CD8-positive, alpha-beta memory T cell (primary cell): ENCODE measurements at regions not wholly inside any gene's neighbourhood (a gene's known extent, or its start where the extent isn't known, plus 50 kb on each side); places are given as distances from the start of the nearest gene placed in this dataset.
A peak's percentile ranks its signal among the peaks of the same experiment; 100 is the strongest.
"Not testable (repeated sequence)": the region's sequence is repeated elsewhere in the genome, so short reads cannot be mapped to it uniquely, and the experiment has no call there.

Experiments used
- CTCF ChIA-PET: fragments of 350-600 bp; sonication (Branson Sonifier 250); formaldehyde crosslinking; loops from one replicate; lab custom pipeline; 2021; ENCODE audit warnings: antibody characterized with exemption; lab: Charles Lee
- POLR2A ChIA-PET: fragments of 350-600 bp; sonication (Branson Sonifier 250); formaldehyde crosslinking; loops from one replicate; lab custom pipeline; 2021; ENCODE audit warnings: antibody characterized with exemption; lab: Charles Lee
- DNase-seq, 5 donors: peaks; one replicate each; pipeline versions ENCODE4 v3.0.0 to v3.0.0-alpha.2; 2020 to 2022; ENCODE audit warnings: mixed read lengths in 1 of 5
- H3K27ac ChIP-seq: one replicate; pipeline ENCODE4 v1.7.0; 2013; ENCODE audit warnings: low read depth, mild to moderate bottlenecking, low read length, moderate library complexity
- H3K27me3 ChIP-seq: 2 replicates; pipeline ENCODE4 v1.7.0; 2013; ENCODE audit warnings: low read length, mild to moderate bottlenecking; ENCODE audit not compliant: insufficient read depth, poor library complexity, severe bottlenecking
- H3K36me3 ChIP-seq: 2 replicates; pipeline ENCODE4 v1.7.0; 2013; ENCODE audit warnings: mild to moderate bottlenecking, low read length, moderate library complexity; ENCODE audit not compliant: insufficient read depth
- H3K4me1 ChIP-seq: 2 replicates; pipeline ENCODE4 v1.7.0; 2013; ENCODE audit warnings: mild to moderate bottlenecking, low read length, moderate library complexity; ENCODE audit not compliant: insufficient read depth
- H3K4me3 ChIP-seq: 2 replicates; pipeline ENCODE4 v1.7.0; 2013; ENCODE audit warnings: mild to moderate bottlenecking, low read length
- H3K9me3 ChIP-seq: 2 replicates; pipeline ENCODE4 v1.7.0; 2013; ENCODE audit warnings: mild to moderate bottlenecking, low read length
- H3K27ac Mint-ChIP-seq, 8 donors: one replicate each; pipeline ENCODE4 v1.8.0; 2020 to 2021; ENCODE audit warnings: mixed read lengths in 8 of 8, mild to moderate bottlenecking in 6 of 8, inconsistent platforms in 3 of 8, moderate library complexity in 3 of 8
- H3K27me3 Mint-ChIP-seq, 2 donors: one replicate each; pipeline ENCODE4 v1.8.0; 2020 to 2021; ENCODE audit warnings: mixed read lengths in 2 of 2, mild to moderate bottlenecking in 1 of 2, moderate library complexity in 1 of 2
- H3K36me3 Mint-ChIP-seq, 3 donors: one replicate each; pipeline ENCODE4 v1.8.0; 2020 to 2021; ENCODE audit warnings: mixed read lengths in 3 of 3, inconsistent platforms in 1 of 3, mild to moderate bottlenecking in 1 of 3
- H3K4me1 Mint-ChIP-seq, 3 donors: one replicate each; pipeline ENCODE4 v1.8.0; 2020 to 2021; ENCODE audit warnings: mixed read lengths in 3 of 3, inconsistent platforms in 1 of 3, mild to moderate bottlenecking in 1 of 3
- H3K4me3 Mint-ChIP-seq, 7 donors: one replicate each; pipeline ENCODE4 v1.8.0; 2020 to 2021; ENCODE audit warnings: mixed read lengths in 7 of 7, mild to moderate bottlenecking in 6 of 7, moderate library complexity in 4 of 7, inconsistent platforms in 2 of 7
- H3K9me3 Mint-ChIP-seq, 5 donors: one replicate each; pipeline ENCODE4 v1.8.0; 2020 to 2022; ENCODE audit warnings: mixed read lengths in 5 of 5, mild to moderate bottlenecking in 3 of 5, moderate library complexity in 2 of 5, inconsistent platforms in 1 of 5

GRCh38 chr2:89811295-89811694, 1119.8 kb downstream of the RPIA start:
- Histone ChIP-seq H3K36me3 (no peaks in the 10 kb centered on the region), H3K4me3 (no peak overlapping the region), H3K27ac (no peak overlapping the region), H3K4me1 (no peaks in the 10 kb centered on the region), H3K9me3 (peaks cover 27% of the 10 kb centered on the region), H3K27me3 (no peaks in the 10 kb centered on the region)
- DNase-seq: no peak
- peaks cover 2 to 48% (median 12%) of the 10 kb centered on the region in 3 donors for H3K36me3 Mint-ChIP-seq
- H3K4me1 Mint-ChIP-seq: no peaks in the 10 kb centered on the region
- peak overlapping the region in 1 of 8 donors; percentile 11 for H3K27ac Mint-ChIP-seq
- POLR2A ChIA-PET: no interaction called here
- CTCF ChIA-PET: no interaction called here
- H3K9me3 Mint-ChIP-seq: peaks cover 6 to 93% (median 72%) of the 10 kb centered on the region in 5 donors
- H3K4me3 Mint-ChIP-seq: no peak overlapping the region
- no peaks in the 10 kb centered on the region for H3K27me3 Mint-ChIP-seq

GRCh38 chr2:89811910-89812309, 1120.4 kb downstream of the RPIA start:
- H3K27me3 ChIP-seq, H3K27ac ChIP-seq, H3K27me3 Mint-ChIP-seq, CTCF ChIA-PET, H3K4me3 ChIP-seq, H3K4me3 Mint-ChIP-seq, H3K36me3 ChIP-seq, H3K4me1 Mint-ChIP-seq, H3K4me1 ChIP-seq, POLR2A ChIA-PET, DNase-seq: not testable (repeated sequence)
- Mint-ChIP-seq H3K27ac (peak overlapping the region in 1 of 8 donors; percentile 49), H3K36me3 (peaks cover 1 to 43% (median 12%) of the 10 kb centered on the region in 3 donors), H3K9me3 (peaks cover 6 to 93% (median 65%) of the 10 kb centered on the region in 5 donors)
- peaks cover 27% of the 10 kb centered on the region for H3K9me3 ChIP-seq

GRCh38 chr2:89814359-89814758, 1122.9 kb downstream of the RPIA start:
- H3K4me1 ChIP-seq, H3K27me3 ChIP-seq, H3K4me1 Mint-ChIP-seq, H3K4me3 Mint-ChIP-seq, POLR2A ChIA-PET, H3K4me3 ChIP-seq, DNase-seq, H3K27me3 Mint-ChIP-seq, H3K36me3 ChIP-seq, CTCF ChIA-PET, H3K27ac Mint-ChIP-seq, H3K27ac ChIP-seq: not testable (repeated sequence)
- H3K9me3 ChIP-seq: peaks cover 44% of the 10 kb centered on the region
- Mint-ChIP-seq H3K36me3 (peaks cover 1 to 44% (median 12%) of the 10 kb centered on the region in 3 donors), H3K9me3 (peaks cover 3 to 95% (median 49%) of the 10 kb centered on the region in 5 donors)

GRCh38 chr2:89818873-89819272, 1127.4 kb downstream of the RPIA start:
- Histone ChIP-seq H3K4me1 (no peaks in the 10 kb centered on the region), H3K27ac (no peak overlapping the region), H3K4me3 (no peak overlapping the region), H3K9me3 (peaks cover 23% of the 10 kb centered on the region), H3K27me3 (no peaks in the 10 kb centered on the region), H3K36me3 (no peaks in the 10 kb centered on the region)
- no peak overlapping the region for H3K4me3 Mint-ChIP-seq
- ChIA-PET CTCF (no interaction called here), POLR2A (no interaction called here)
- peaks cover 0 to 50% (median 6%) of the 10 kb centered on the region in 5 donors for H3K9me3 Mint-ChIP-seq
- DNase-seq: no peak
- H3K4me1 Mint-ChIP-seq: no peaks in the 10 kb centered on the region
- no peak overlapping the region for H3K27ac Mint-ChIP-seq
- peaks cover 0 to 40% (median 17%) of the 10 kb centered on the region in 3 donors for H3K36me3 Mint-ChIP-seq
- H3K27me3 Mint-ChIP-seq: no peaks in the 10 kb centered on the region

GRCh38 chr2:89819809-89820208, 1128.3 kb downstream of the RPIA start:
- H3K9me3 Mint-ChIP-seq: peaks cover 0 to 41% (median 0%) of the 10 kb centered on the region in 5 donors
- Histone ChIP-seq H3K27ac (no peak overlapping the region), H3K27me3 (no peaks in the 10 kb centered on the region), H3K4me1 (no peaks in the 10 kb centered on the region), H3K36me3 (no peaks in the 10 kb centered on the region), H3K4me3 (no peak overlapping the region), H3K9me3 (peaks cover 18% of the 10 kb centered on the region)
- H3K4me1 Mint-ChIP-seq: no peaks in the 10 kb centered on the region
- no peak overlapping the region for H3K27ac Mint-ChIP-seq
- no peak for DNase-seq
- CTCF ChIA-PET: no interaction called here
- no peak overlapping the region for H3K4me3 Mint-ChIP-seq
- H3K36me3 Mint-ChIP-seq: peaks cover 0 to 35% (median 13%) of the 10 kb centered on the region in 3 donors
- no peaks in the 10 kb centered on the region for H3K27me3 Mint-ChIP-seq
- POLR2A ChIA-PET: no interaction called here

- DNase-seq: no peak
- H3K36me3 Mint-ChIP-seq: peaks cover 0 to 40% (median 12%) of the 10 kb centered on the region in 3 donors
- ChIA-PET POLR2A (no interaction called here), CTCF (no interaction called here)
- H3K4me1 ChIP-seq: no peaks in the 10 kb centered on the region
- H3K4me3 ChIP-seq: no peak overlapping the region
- H3K36me3 ChIP-seq: no peaks in the 10 kb centered on the region
- H3K9me3 ChIP-seq: peaks cover 18% of the 10 kb centered on the region
- no peak overlapping the region for H3K4me3 Mint-ChIP-seq
- peaks cover 0 to 36% (median 0%) of the 10 kb centered on the region in 5 donors for H3K9me3 Mint-ChIP-seq
- no peaks in the 10 kb centered on the region for H3K27me3 ChIP-seq
- H3K4me1 Mint-ChIP-seq: no peaks in the 10 kb centered on the region
- no peaks in the 10 kb centered on the region for H3K27me3 Mint-ChIP-seq
- H3K27ac ChIP-seq: no peak overlapping the region
- H3K27ac Mint-ChIP-seq: no peak overlapping the region
Measured at GRCh38 chr2:89820248-89820647, 1128.8 kb downstream of the RPIA start.

GRCh38 chr2:89821455-89821945, 1130.0 kb downstream of the RPIA start:
- Mint-ChIP-seq H3K36me3 (peaks cover 0 to 42% (median 11%) of the 10 kb centered on the region in 3 donors), H3K27me3 (no peaks in the 10 kb centered on the region), H3K27ac (no peak overlapping the region), H3K9me3 (peaks cover 0 to 24% (median 0%) of the 10 kb centered on the region in 5 donors), H3K4me3 (no peak overlapping the region), H3K4me1 (no peaks in the 10 kb centered on the region)
- ChIA-PET POLR2A (no interaction called here), CTCF (no interaction called here)
- Histone ChIP-seq H3K27ac (no peak overlapping the region), H3K4me1 (no peaks in the 10 kb centered on the region), H3K4me3 (no peak overlapping the region), H3K9me3 (peaks cover 20% of the 10 kb centered on the region), H3K36me3 (no peaks in the 10 kb centered on the region), H3K27me3 (no peaks in the 10 kb centered on the region)
- no peak for DNase-seq

- CTCF ChIA-PET, H3K27ac Mint-ChIP-seq, H3K36me3 ChIP-seq, H3K27me3 Mint-ChIP-seq, H3K27me3 ChIP-seq, H3K4me1 ChIP-seq, H3K4me3 Mint-ChIP-seq, H3K27ac ChIP-seq, POLR2A ChIA-PET, H3K4me3 ChIP-seq, DNase-seq, H3K4me1 Mint-ChIP-seq: not testable (repeated sequence)
- peaks cover 29% of the 10 kb centered on the region for H3K9me3 ChIP-seq
- Mint-ChIP-seq H3K36me3 (peaks cover 0 to 42% (median 14%) of the 10 kb centered on the region in 3 donors), H3K9me3 (peaks cover 0 to 15% (median 0%) of the 10 kb centered on the region in 5 donors)
Measured at GRCh38 chr2:89822342-89822741, 1130.9 kb downstream of the RPIA start.
